ENCODE measurements at regions not wholly inside any gene's neighbourhood (a gene's known extent, or its start where the extent isn't known, plus 50 kb on each side); places are given as distances from the start of the nearest gene placed in this dataset.
"Not testable (repeated sequence)": the region's sequence is repeated elsewhere in the genome, so short reads cannot be mapped to it uniquely, and the experiment has no call there.

DNA sequence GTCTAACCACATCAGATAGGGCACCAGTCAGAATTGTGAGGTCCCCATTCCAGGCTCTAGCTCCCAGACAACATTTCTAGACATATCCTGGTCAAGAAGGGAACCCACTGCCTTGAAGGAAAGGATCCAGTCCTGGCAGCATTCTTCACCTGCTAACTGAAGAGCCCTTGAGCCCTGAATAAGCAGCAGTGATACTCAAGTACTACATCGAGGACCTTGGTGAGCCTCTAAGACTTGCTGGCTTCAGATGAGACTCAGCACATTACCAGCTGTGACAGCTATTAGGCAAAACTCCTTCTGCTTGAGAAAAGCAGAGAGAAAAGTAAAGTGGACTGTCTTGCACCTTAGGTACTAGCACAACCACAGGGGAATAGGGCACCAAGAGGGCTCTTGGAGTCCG lies 205.8 kb upstream of the F9 start (continued):
- TF ChIP-seq ZNF57 (CRISPR knock-in tag; IDR thresholded peaks at IDR 0.05): no peak
- no peak for TF ChIP-seq TCF7 (IDR thresholded peaks at IDR 0.05; ENCODE audit: borderline replicate concordance)
- TF ChIP-seq ZNF253 (CRISPR knock-in tag; conservative IDR thresholded peaks at IDR 0.05): no peak

DNA sequence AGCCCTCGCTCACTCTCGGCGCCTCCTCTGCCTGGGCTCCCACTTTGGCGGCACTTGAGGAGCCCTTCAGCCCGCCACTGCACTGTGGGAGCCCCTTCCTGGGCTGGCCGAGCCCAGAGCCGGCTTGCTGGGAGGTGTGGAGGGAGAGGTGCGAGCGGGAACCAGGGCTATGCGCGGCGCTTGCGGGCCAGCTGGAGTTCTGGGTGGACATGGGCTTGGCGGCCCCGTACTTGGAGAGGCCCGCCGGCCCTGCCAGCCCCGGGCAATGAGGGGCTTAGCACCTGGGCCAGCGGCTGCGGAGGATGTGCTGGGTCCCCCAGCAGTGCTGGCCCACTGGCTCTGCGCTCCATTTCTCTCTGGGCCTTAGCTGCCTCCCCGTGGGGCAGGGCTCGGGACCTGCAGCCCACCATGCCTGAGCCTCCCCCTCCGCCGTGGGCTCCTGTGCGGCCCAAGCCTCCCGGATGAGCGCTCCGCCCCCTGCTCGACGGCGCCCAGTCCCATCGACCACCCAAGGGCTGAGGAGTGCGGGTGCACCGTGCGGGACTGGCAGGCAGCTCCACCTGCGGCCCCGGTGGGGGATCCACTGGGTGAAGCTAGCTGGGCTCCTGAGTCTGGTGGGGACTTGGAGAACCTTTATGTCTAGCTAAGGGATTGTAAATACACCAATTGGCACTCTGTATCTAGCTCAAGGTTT lies 209.7 kb upstream of the F9 start:
- H3K36me3 ChIP-seq (ENCODE audit: control insufficient read depth, insufficient read depth, low read length); intact Hi-C loops (cut with micrococcal nuclease); H3K9ac ChIP-seq (ENCODE audit: insufficient read depth in 1 of 2, low read depth in 2 of 2, low read length in 2 of 2); BruUV-seq (replicated peaks); POLR2A ChIA-PET; FAIRE-seq; H3K4me1 ChIP-seq (replicated peaks in 1 of 2; ENCODE audit: control insufficient read depth in 2 of 2, insufficient read depth in 2 of 2, low read length in 2 of 2); H3K79me2 ChIP-seq (ENCODE audit: control insufficient read depth, insufficient read depth, low read length); H3K4me3 ChIP-seq; ATAC-seq; H2AFZ ChIP-seq (ENCODE audit: low read depth, low read length); H4K20me1 ChIP-seq (replicated peaks; ENCODE audit: control insufficient read depth, insufficient read depth, low read length); H3K9me1 ChIP-seq (ENCODE audit: control insufficient read depth, insufficient read depth, low read length); H3K27me3 ChIP-seq (ENCODE audit: control insufficient read depth in 2 of 2, insufficient read depth in 2 of 2, low read length in 2 of 2); in situ Hi-C loops (cut with MboI); H3K27ac ChIP-seq (ENCODE audit: extremely low read depth, low read depth, low read length); CTCF ChIA-PET (ENCODE audit: low intra/inter-chr PET ratio); DNase-seq (ENCODE audit: extremely low read depth in 1 of 4, low spot score in 3 of 4); H3K4me2 ChIP-seq (ENCODE audit: insufficient read depth, low read length); H3K9me3 ChIP-seq (replicated peaks; ENCODE audit: control insufficient read depth, insufficient read depth, low read depth, low read length): not testable (repeated sequence)
- 3% methylated on average over 12 of the region's 38 CpGs for WGBS (ENCODE audit: insufficient coverage, low coverage, missing lambda C conversion rate)

DNA sequence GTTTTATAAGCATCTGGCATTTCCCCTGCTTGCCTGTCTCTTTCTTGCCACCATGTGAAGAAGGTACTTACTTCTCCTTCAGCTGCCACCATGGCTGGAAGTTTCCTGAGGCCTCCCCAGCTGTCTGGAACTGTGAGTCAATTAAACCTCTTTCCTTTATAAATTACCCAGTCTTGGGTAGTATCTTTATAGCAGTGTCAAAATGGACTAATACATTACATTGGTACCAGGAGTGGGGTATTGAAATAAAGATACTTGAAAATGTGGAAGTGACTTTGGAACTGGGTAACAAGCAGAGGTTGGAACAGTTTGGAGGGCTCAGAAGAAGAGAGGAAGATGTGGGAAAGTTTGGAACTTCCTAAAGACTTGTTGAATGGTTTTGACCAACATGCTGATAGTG lies 223.9 kb upstream of the F9 start:
- H3K9me3 ChIP-seq (replicated peaks; ENCODE audit: control insufficient read depth, insufficient read depth, low read depth, low read length); DNase-seq (ENCODE audit: extremely low read depth in 1 of 4, low spot score in 3 of 4); H3K79me2 ChIP-seq (ENCODE audit: control insufficient read depth, insufficient read depth, low read length); intact Hi-C loops (cut with micrococcal nuclease); H3K4me2 ChIP-seq (ENCODE audit: insufficient read depth, low read length); POLR2A ChIA-PET; H2AFZ ChIP-seq (ENCODE audit: low read depth, low read length); in situ Hi-C loops (cut with MboI); H4K20me1 ChIP-seq (replicated peaks; ENCODE audit: control insufficient read depth, insufficient read depth, low read length); ATAC-seq; H3K9me1 ChIP-seq (ENCODE audit: control insufficient read depth, insufficient read depth, low read length); H3K27me3 ChIP-seq (ENCODE audit: control insufficient read depth in 2 of 2, insufficient read depth in 2 of 2, low read length in 2 of 2); H3K36me3 ChIP-seq (ENCODE audit: control insufficient read depth, insufficient read depth, low read length); H3K27ac ChIP-seq (ENCODE audit: extremely low read depth, low read depth, low read length); CTCF ChIA-PET (ENCODE audit: low intra/inter-chr PET ratio); H3K4me3 ChIP-seq; BruUV-seq (replicated peaks); H3K9ac ChIP-seq (ENCODE audit: insufficient read depth in 1 of 2, low read depth in 2 of 2, low read length in 2 of 2); FAIRE-seq; H3K4me1 ChIP-seq (replicated peaks in 1 of 2; ENCODE audit: control insufficient read depth in 2 of 2, insufficient read depth in 2 of 2, low read length in 2 of 2): not testable (repeated sequence)
- TF ChIP-seq ZNF707 (CRISPR knock-in tag; conservative IDR thresholded peaks at IDR 0.05): peak; percentile 78
